HepG2 (cell line): ENCODE measurements at regions not wholly inside any gene's neighbourhood (a gene's known extent, or its start where the extent isn't known, plus 50 kb on each side); places are given as distances from the start of the nearest gene placed in this dataset.

Experiments
- ATAC-seq: fragments of 200-7000 bp; cut with Tn5 transposase; 3 replicates; pipeline ENCODE4 v1.9.1; 2020; ENCODE audit warnings: mild to moderate bottlenecking, moderate library complexity
- BruUV-seq: library from RNA; stranded (reverse); fragments of 400-500 nt; replicated peaks from 2 replicates; lab custom pipeline; 2021; lab: Mats Ljungman, UMichigan
- CTCF ChIA-PET: fragments of 300-600 bp; formaldehyde crosslinking; extraction: SDS; loops from one replicate; lab custom pipeline; 2021; ENCODE audit warnings: low total read pairs, inconsistent platforms, low intra/inter-chr PET ratio; lab: Yijun Ruan, JAX
- POLR2A ChIA-PET: fragments of 350-600 bp; sonication (Branson Sonifier 250); formaldehyde crosslinking; loops from one replicate; lab custom pipeline; 2020; ENCODE audit warnings: antibody characterized with exemption, inconsistent platforms; lab: Yijun Ruan, JAX
- DNase-seq: peaks from one replicate; pipeline ENCODE4 v3.0.0-alpha.2; 2015; ENCODE audit warnings: low spot score
- FAIRE-seq: peaks from 3 replicates; lab custom pipeline; 2011; peaks lifted over from hg19 to GRCh38; lab: Jason Lieb, UNC
- H2AFZ ChIP-seq: one replicate; pipeline ENCODE4 v1.6.1; 2011; ENCODE audit warnings: low read length, inconsistent platforms
- H3K27ac ChIP-seq: fragments of 300-600 bp; 3 replicates; pipeline ENCODE4 v1.8.0; 2011; ENCODE audit warnings: mixed run types, mild to moderate bottlenecking, mixed read lengths, low read length, inconsistent platforms; ENCODE audit not compliant: insufficient read depth; ENCODE audit errors: extremely low read length
- H3K27me3 ChIP-seq, 2 experiments: fragments of 200-600 bp in 1 of 2; 2 replicates in 1 of 2; 3 replicates in 1 of 2; pipeline versions ENCODE4 v1.6.0 to v1.8.0; 2011; ENCODE audit warnings: low read length in 2 of 2, mild to moderate bottlenecking in 2 of 2, moderate library complexity in 2 of 2, inconsistent platforms in 1 of 2; ENCODE audit not compliant: insufficient read depth in 2 of 2, control insufficient read depth in 1 of 2
- H3K36me3 ChIP-seq, 2 experiments: fragments of 200-600 bp in 1 of 2; replicated peaks in 1 of 2; 2 replicates in 1 of 2; 3 replicates in 1 of 2; pipeline versions ENCODE4 v1.5.1 to v1.8.0; 2011; ENCODE audit warnings: low read length in 2 of 2, inconsistent platforms in 1 of 2; ENCODE audit not compliant: insufficient read depth in 2 of 2, control insufficient read depth in 1 of 2
- H3K4me1 ChIP-seq: 2 replicates; pipeline ENCODE4 v1.5.1; 2012; ENCODE audit warnings: low read length, inconsistent platforms; ENCODE audit not compliant: insufficient read depth
- H3K4me2 ChIP-seq: 2 replicates; pipeline ENCODE4 v1.6.0; 2011; ENCODE audit warnings: low read depth, low read length, inconsistent platforms
- H3K4me3 ChIP-seq, 3 experiments: fragments of 200-600 bp in 1 of 3; sonication (generic), shearing (Covaris generic) in 1 of 3; replicated peaks in 1 of 3; 2 replicates each; pipeline ENCODE4 v1.5.1; 2011 to 2016; ENCODE audit warnings: low read length in 3 of 3, inconsistent platforms in 2 of 3, low read depth in 2 of 3, mild to moderate bottlenecking in 2 of 3, control low read depth in 1 of 3, mixed read lengths in 1 of 3; ENCODE audit not compliant: insufficient read depth in 1 of 3
- H3K79me2 ChIP-seq: one replicate; pipeline ENCODE4 v1.6.1; 2011; ENCODE audit warnings: low read length, inconsistent platforms; ENCODE audit not compliant: insufficient read depth
- H3K9ac ChIP-seq: 2 replicates; pipeline ENCODE4 v1.6.0; 2011; ENCODE audit warnings: mild to moderate bottlenecking, low read depth, low read length, inconsistent platforms; ENCODE audit not compliant: insufficient read depth
- H3K9me3 ChIP-seq: 2 replicates; pipeline ENCODE4 v1.5.1; 2012; ENCODE audit warnings: mild to moderate bottlenecking, low read length
- H4K20me1 ChIP-seq: 2 replicates; pipeline ENCODE4 v1.6.0; 2011; ENCODE audit warnings: inconsistent platforms, mild to moderate bottlenecking, low read length, moderate library complexity; ENCODE audit not compliant: insufficient read depth
- CEBPG ChIP-seq: IDR thresholded peaks from 2 replicates; pipeline ENCODE4 v1.6.1; 2016
- HCFC1 ChIP-seq: fragments of 150-350 bp; IDR thresholded peaks from 2 replicates; pipeline ENCODE4 v1.6.1; 2014; ENCODE audit warnings: low read depth, low read length
- RAD21 ChIP-seq: fragments of 450-650 bp; formaldehyde crosslinking; IDR thresholded peaks from 2 replicates; pipeline ENCODE4 v1.5.0; 2020; ENCODE audit warnings: mild to moderate bottlenecking
- RCOR2 ChIP-seq: IDR thresholded peaks from 2 replicates; pipeline ENCODE4 v1.6.1; 2016; ENCODE audit warnings: missing biosample characterization, missing genetic modification reagents
- SMC3 ChIP-seq: IDR thresholded peaks from 2 replicates; pipeline ENCODE4 v1.6.1; 2011; ENCODE audit warnings: low read length, improper control_type of control experiment
- STAG1 ChIP-seq: sonication (generic); formaldehyde crosslinking; IDR thresholded peaks from 2 replicates; pipeline ENCODE4 v1.4.0; 2020; ENCODE audit warnings: missing genetic modification reagents
- ZNF567 ChIP-seq: sonication (generic); formaldehyde crosslinking; IDR thresholded peaks from 2 replicates; pipeline ENCODE4 v1.8.1; 2023; ENCODE audit warnings: mild to moderate bottlenecking, missing genetic modification reagents, borderline replicate concordance
- WGBS: methylation state at CpG from one replicate; pipeline ENCODE4 v1.1.6; 2017; ENCODE audit warnings: low lambda C conversion rate; 5-methylcytosine and 5-hydroxymethylcytosine counted together
- in situ Hi-C: cut with HindIII; loops from 2 replicates; pipeline ENCODE4 v1.10.0; 2017; ENCODE audit warnings: low pct_unique_long_range_greater_than_20kb; ENCODE audit not compliant: extremely low pct_ligation_motif_present
- intact Hi-C: fragments of 100-400 bp; cut with micrococcal nuclease; formaldehyde crosslinking; loops from one replicate; pipeline ENCODE4 v1.10.0; 2022; ENCODE audit not compliant: unreplicated experiment
- TF ChIP-seq, protein P1 (sequence below): sonication (generic); formaldehyde crosslinking; IDR thresholded peaks from 2 replicates; pipeline ENCODE4 v1.5.1; 2020; ENCODE audit warnings: mild to moderate bottlenecking, missing genetic modification reagents
- TF ChIP-seq, protein P2 (sequence below): sonication (generic); formaldehyde crosslinking; IDR thresholded peaks from 2 replicates; pipeline ENCODE4 v1.5.0; 2020; ENCODE audit warnings: mild to moderate bottlenecking, missing genetic modification reagents, moderate library complexity

DNA sequence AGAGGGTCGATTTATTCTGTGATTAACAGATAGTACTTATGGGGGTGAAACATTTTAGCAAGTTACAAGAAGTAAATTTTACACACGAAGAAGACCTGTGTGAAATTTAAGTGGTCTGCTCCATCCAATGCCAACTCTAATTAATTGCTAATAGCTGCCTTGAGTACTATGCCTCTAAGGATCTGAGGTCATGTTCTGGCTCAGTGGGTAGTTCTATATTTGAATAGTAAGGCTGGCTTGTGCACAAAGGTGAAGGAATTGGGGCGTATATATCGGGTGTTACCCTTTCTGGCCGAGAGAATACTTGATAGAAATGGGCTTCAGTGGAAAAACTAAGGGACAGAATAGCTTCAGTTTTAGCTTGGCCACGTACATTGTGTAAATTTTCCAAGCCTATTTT lies 345.2 kb upstream of the ANKRD30A start (continued):
- TF ChIP-seq, protein P1, sequence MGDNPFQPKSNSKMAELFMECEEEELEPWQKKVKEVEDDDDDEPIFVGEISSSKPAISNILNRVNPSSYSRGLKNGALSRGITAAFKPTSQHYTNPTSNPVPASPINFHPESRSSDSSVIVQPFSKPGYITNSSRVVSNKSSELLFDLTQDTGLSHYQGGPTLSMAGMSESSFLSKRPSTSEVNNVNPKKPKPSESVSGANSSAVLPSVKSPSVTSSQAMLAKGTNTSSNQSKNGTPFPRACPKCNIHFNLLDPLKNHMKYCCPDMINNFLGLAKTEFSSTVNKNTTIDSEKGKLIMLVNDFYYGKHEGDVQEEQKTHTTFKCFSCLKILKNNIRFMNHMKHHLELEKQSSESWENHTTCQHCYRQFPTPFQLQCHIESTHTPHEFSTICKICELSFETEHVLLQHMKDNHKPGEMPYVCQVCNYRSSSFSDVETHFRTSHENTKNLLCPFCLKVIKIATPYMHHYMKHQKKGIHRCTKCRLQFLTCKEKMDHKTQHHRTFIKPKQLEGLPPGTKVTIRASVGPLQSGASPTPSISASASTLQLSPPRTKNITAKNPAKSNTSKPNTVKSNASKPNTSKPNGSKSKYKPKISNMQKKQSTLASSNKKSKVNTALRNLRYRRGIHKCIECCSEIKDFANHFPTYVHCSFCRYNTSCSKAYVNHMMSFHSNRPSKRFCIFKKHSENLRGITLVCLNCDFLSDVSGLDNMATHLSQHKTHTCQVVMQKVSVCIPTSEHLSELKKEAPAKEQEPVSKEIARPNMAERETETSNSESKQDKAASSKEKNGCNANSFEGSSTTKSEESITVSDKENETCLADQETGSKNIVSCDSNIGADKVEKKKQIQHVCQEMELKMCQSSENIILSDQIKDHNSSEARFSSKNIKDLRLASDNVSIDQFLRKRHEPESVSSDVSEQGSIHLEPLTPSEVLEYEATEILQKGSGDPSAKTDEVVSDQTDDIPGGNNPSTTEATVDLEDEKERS (CRISPR knock-in tag), result no peak
- TF ChIP-seq RCOR2, result no peak

DNA sequence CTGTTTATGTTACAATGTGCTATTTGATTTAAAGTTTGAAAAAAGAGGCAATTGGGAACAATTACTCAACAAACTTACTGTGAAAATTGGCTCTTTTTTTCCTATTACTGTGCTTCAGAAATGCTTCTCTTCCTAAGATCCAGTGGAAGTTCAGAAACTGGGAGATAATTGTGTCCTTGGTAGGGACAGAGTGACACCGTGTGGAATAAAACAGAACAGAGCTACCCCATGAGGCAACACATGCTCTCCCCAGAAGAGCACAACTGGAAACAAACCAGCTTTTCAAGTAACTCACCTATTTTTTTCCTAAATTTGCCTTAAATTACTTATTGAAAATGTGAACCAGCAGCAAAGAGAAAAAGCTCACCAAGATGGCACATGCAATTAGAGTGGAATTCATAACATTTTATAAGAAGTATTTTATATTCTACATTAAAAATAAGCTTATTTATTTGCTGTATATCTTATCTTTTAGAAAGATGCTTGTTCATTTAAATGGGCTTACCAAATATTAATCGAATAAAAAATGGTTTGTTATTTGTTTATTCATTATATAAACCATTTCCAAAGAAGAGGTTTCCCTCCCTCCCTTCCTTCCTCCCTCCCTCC lies 346.1 kb upstream of the ANKRD30A start:
- Histone ChIP-seq H3K27ac (no peak overlapping the region), H3K36me3 (no peaks in the 10 kb centered on the region), H3K79me2 (no peaks in the 10 kb centered on the region), H3K9ac (no peak overlapping the region), H3K4me3 (no peak overlapping the region), H4K20me1 (no peaks in the 10 kb centered on the region), H3K9me3 (no peaks in the 10 kb centered on the region), H3K4me2 (no peak overlapping the region), H3K4me1 (no peaks in the 10 kb centered on the region), H2AFZ (no peak overlapping the region), H3K27me3 (no peaks in the 10 kb centered on the region; a peak in 1 of 5 replicates)
- DNase-seq (peak; percentile 30), FAIRE-seq (peak; percentile 59), ATAC-seq (peak; percentile 90)
- POLR2A ChIA-PET, result no interaction called here
- BruUV-seq, result no TSS peak
- intact Hi-C loops, result loop anchor here (1.0 kb wide), 3 partner anchors 998 to 1144 kb away; no protein-coding TSS in a partner anchor
- in situ Hi-C loops, result loop anchor here (5.0 kb wide), 1 partner anchor 1142 kb away; no protein-coding TSS in a partner anchor
- TF ChIP-seq CEBPG (CRISPR knock-in tag) (peak; percentile 50), RAD21 (CRISPR knock-in tag) (peak; percentile 45; the same call in 1 of the 2 replicates), SMC3 (peak; percentile 69), ZNF567 (CRISPR knock-in tag) (no peak), STAG1 (CRISPR knock-in tag) (peak; percentile 84), HCFC1 (no peak)
- TF ChIP-seq, protein P2, sequence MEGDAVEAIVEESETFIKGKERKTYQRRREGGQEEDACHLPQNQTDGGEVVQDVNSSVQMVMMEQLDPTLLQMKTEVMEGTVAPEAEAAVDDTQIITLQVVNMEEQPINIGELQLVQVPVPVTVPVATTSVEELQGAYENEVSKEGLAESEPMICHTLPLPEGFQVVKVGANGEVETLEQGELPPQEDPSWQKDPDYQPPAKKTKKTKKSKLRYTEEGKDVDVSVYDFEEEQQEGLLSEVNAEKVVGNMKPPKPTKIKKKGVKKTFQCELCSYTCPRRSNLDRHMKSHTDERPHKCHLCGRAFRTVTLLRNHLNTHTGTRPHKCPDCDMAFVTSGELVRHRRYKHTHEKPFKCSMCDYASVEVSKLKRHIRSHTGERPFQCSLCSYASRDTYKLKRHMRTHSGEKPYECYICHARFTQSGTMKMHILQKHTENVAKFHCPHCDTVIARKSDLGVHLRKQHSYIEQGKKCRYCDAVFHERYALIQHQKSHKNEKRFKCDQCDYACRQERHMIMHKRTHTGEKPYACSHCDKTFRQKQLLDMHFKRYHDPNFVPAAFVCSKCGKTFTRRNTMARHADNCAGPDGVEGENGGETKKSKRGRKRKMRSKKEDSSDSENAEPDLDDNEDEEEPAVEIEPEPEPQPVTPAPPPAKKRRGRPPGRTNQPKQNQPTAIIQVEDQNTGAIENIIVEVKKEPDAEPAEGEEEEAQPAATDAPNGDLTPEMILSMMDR, result peak; percentile 71
- 2% methylated on average over 2 of the region's 2 CpGs for WGBS
- CTCF ChIA-PET, result interaction anchor here (2.3 kb wide), 1 partner anchor 1144 kb away, joined by 14 read pairs; no protein-coding TSS in a partner anchor
